ENCODE measurements at regions not wholly inside any gene's neighbourhood (a gene's known extent, or its start where the extent isn't known, plus 50 kb on each side); places are given as distances from the start of the nearest gene placed in this dataset.

DNA sequence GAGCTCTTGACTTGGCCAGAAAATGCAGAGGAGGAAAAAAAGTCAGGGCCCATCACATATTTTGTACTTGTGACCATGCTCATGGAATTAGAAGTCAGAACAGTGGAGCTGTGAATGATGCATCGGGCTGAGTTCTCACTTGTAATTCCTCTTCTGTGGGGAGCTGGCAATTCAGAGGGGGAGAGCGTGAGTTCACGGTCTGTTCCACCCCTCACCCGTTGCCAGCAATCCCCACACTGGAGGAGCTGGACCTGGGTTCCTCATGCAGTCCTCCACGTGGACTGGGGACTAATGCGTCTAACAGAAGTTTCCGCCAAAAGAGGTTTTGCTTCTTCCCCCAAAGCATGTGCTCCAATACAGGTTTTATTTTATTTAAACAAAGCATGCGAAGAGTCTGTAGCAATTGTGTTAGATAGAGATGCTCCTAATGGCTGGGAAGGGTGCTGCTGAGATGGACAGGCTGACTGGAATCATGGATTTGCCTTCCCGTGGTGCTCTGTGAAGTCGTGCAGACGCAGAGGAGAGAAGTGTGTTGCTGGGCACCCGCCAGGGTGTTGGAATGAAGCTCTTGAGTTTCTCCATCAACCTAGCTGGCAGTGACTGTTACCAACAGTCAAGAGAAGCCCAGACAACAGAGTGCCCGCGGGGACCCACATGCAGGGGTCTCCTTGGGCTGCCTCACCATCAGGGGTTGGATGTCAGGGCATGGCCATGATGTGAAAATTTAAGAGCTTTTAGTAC, 77.4 kb upstream of the PCSK6 start:
- Histone ChIP-seq H3K4me1 (ENCODE audit: control insufficient read depth, low read length) (no peaks in the 10 kb centered on the region), H4K20me1 (ENCODE audit: control insufficient read depth, insufficient read depth, low read depth, low read length) (no peaks in the 10 kb centered on the region), H3K79me2 (ENCODE audit: control insufficient read depth, low read length) (no peaks in the 10 kb centered on the region), H3K36me3 (ENCODE audit: control insufficient read depth, low read length) (no peaks in the 10 kb centered on the region), H3K27ac (ENCODE audit: low read depth, low read length) (no peak overlapping the region), H3K4me3 (ENCODE audit: low read length) (no peak overlapping the region), H3K9me2 (replicated peaks; ENCODE audit: control insufficient read depth, low read length) (no peaks in the 10 kb centered on the region), H3K27me3 (ENCODE audit: control insufficient read depth, low read length) (no peaks in the 10 kb centered on the region), H3F3A (ENCODE audit: control insufficient read depth, insufficient read depth) (no peaks in the 10 kb centered on the region), H3K4me2 (ENCODE audit: low read length) (no peak overlapping the region), H3K9me3 (ENCODE audit: control insufficient read depth, insufficient read depth, low read length) (no peaks in the 10 kb centered on the region)
- TF ChIP-seq EZH2phosphoT487 (IDR thresholded peaks at IDR 0.05; ENCODE audit: borderline replicate concordance, low read length) = no peak
- TF ChIP-seq, protein P1, sequence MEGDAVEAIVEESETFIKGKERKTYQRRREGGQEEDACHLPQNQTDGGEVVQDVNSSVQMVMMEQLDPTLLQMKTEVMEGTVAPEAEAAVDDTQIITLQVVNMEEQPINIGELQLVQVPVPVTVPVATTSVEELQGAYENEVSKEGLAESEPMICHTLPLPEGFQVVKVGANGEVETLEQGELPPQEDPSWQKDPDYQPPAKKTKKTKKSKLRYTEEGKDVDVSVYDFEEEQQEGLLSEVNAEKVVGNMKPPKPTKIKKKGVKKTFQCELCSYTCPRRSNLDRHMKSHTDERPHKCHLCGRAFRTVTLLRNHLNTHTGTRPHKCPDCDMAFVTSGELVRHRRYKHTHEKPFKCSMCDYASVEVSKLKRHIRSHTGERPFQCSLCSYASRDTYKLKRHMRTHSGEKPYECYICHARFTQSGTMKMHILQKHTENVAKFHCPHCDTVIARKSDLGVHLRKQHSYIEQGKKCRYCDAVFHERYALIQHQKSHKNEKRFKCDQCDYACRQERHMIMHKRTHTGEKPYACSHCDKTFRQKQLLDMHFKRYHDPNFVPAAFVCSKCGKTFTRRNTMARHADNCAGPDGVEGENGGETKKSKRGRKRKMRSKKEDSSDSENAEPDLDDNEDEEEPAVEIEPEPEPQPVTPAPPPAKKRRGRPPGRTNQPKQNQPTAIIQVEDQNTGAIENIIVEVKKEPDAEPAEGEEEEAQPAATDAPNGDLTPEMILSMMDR (IDR thresholded peaks at IDR 0.05; ENCODE audit: low read depth, low read length, poor library complexity, severe bottlenecking) = no peak

DNA sequence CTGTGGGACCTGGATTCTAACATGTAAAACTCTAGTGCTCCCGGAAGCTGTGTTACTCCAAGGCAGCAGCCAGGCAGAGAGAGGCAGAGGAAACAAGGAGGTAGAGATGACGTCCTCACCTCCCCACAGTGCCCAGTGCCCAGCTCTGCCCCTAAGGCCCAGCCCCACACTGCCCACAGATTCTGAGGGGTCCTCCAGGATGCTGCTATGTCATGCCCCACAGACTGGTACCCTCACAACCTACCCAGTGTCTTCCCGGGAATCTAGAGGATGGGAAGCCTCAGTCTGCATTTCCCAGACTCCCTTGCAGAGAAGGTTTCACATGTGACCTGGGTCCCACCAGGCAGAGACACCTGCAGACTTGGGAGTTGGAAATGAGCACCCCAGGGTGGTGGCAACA, 75.9 kb upstream of the PCSK6 start:
- no peak overlapping the region for H3K4me2 ChIP-seq (ENCODE audit: low read length)
- H3K36me3 ChIP-seq (ENCODE audit: control insufficient read depth, low read length) = no peaks in the 10 kb centered on the region
- no peaks in the 10 kb centered on the region for H3K27me3 ChIP-seq (ENCODE audit: control insufficient read depth, low read length)
- no peaks in the 10 kb centered on the region for H3K4me1 ChIP-seq (ENCODE audit: control insufficient read depth, low read length)
- H3K27ac ChIP-seq (ENCODE audit: low read depth, low read length) = no peak overlapping the region
- H3K4me3 ChIP-seq (ENCODE audit: low read length) = no peak overlapping the region
- TF ChIP-seq, protein P1 (IDR thresholded peaks at IDR 0.05; ENCODE audit: low read depth, low read length, poor library complexity, severe bottlenecking) = no peak
- no peak for TF ChIP-seq EZH2phosphoT487 (IDR thresholded peaks at IDR 0.05; ENCODE audit: borderline replicate concordance, low read length)
- H3F3A ChIP-seq (ENCODE audit: control insufficient read depth, insufficient read depth) = no peaks in the 10 kb centered on the region
- no peaks in the 10 kb centered on the region for H4K20me1 ChIP-seq (ENCODE audit: control insufficient read depth, insufficient read depth, low read depth, low read length)
- no peaks in the 10 kb centered on the region for H3K9me3 ChIP-seq (ENCODE audit: control insufficient read depth, insufficient read depth, low read length)
- H3K79me2 ChIP-seq (ENCODE audit: control insufficient read depth, low read length) = no peaks in the 10 kb centered on the region
- no peaks in the 10 kb centered on the region for H3K9me2 ChIP-seq (replicated peaks; ENCODE audit: control insufficient read depth, low read length)

DNA sequence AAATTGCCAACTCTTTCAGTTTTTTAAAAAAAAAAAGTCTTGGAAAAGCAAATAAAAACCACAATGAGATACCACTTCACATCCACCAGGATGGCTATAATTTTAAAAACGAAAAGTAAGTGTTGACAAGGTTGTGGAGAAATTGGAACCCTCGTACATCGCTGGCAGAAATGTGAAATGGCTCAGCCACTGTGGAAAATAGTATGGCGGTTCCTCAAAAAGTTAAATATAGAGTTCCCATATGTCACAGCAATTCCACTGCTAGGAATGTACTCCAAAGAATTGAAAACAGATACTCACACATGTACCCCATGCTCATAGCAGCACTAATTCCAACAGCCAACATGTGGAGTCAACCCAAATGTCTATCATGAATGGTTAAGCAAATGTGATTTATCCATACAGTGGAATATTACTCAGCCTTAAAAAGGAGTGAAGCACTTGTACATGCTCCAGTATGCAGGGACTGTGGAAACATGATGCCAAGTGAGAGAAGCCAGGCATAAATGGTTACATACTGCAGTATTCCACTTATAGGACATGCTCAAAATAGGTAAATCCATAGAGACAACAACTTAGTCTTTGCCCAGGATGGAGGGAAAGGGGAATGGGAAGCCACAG, 73.8 kb upstream of the PCSK6 start:
- H3K27ac ChIP-seq (ENCODE audit: low read depth, low read length) = no peak overlapping the region
- no peak overlapping the region for H3K4me2 ChIP-seq (ENCODE audit: low read length)

More for the DNA sequence above, 73.8 kb upstream of the PCSK6 start:
- Histone ChIP-seq H3K4me1 (ENCODE audit: control insufficient read depth, low read length) (no peaks in the 10 kb centered on the region), H3K9me2 (replicated peaks; ENCODE audit: control insufficient read depth, low read length) (no peaks in the 10 kb centered on the region), H3K9me3 (ENCODE audit: control insufficient read depth, insufficient read depth, low read length) (no peaks in the 10 kb centered on the region), H3K27me3 (ENCODE audit: control insufficient read depth, low read length) (no peaks in the 10 kb centered on the region), H3K4me3 (ENCODE audit: low read length) (no peak overlapping the region), H4K20me1 (ENCODE audit: control insufficient read depth, insufficient read depth, low read depth, low read length) (no peaks in the 10 kb centered on the region), H3K79me2 (ENCODE audit: control insufficient read depth, low read length) (no peaks in the 10 kb centered on the region), H3K36me3 (ENCODE audit: control insufficient read depth, low read length) (no peaks in the 10 kb centered on the region), H3F3A (ENCODE audit: control insufficient read depth, insufficient read depth) (no peaks in the 10 kb centered on the region)
- no peak for TF ChIP-seq EZH2phosphoT487 (IDR thresholded peaks at IDR 0.05; ENCODE audit: borderline replicate concordance, low read length)
- TF ChIP-seq, protein P1 (IDR thresholded peaks at IDR 0.05; ENCODE audit: low read depth, low read length, poor library complexity, severe bottlenecking) = no peak

Measured in DOHH2 (cell line).